ENCODE measurements at regions not wholly inside any gene's neighbourhood (a gene's known extent, or its start where the extent isn't known, plus 50 kb on each side); places are given as distances from the start of the nearest gene placed in this dataset.

- no peaks in the 10 kb centered on the region for H3K27me3 ChIP-seq (replicated peaks in 1 of 4; ENCODE audit: control insufficient read depth in 3 of 4, extremely low read depth in 1 of 4, insufficient read depth in 3 of 4, low read length in 3 of 4)
- no peak overlapping the region for H4K5ac ChIP-seq (ENCODE audit: insufficient read length, low read depth, low read length)
- no peak overlapping the region for H2BK12ac ChIP-seq (ENCODE audit: low read depth, low read length)
- WGBS, 2 experiments (ENCODE audit: extremely low coverage in 1 of 2, insufficient coverage in 1 of 2, insufficient read length in 1 of 2, insufficient replicate concordance in 2 of 2, low coverage in 1 of 2, low lambda C conversion rate in 2 of 2, missing lambda C conversion rate in 1 of 2): 95% methylated on average over 1 of the region's 1 CpG; no CpG with 5 or more reads in 1 of the 2 experiments
- H3K56ac ChIP-seq (replicated peaks; ENCODE audit: insufficient read length, low read depth, low read length): no peak overlapping the region
- no peak overlapping the region for H2BK120ac ChIP-seq (replicated peaks; ENCODE audit: low read depth, low read length)
- H3K18ac ChIP-seq (ENCODE audit: extremely low read depth, low read length): no peak overlapping the region
- H3K14ac ChIP-seq (ENCODE audit: insufficient read length): no peak overlapping the region
- H2AK5ac ChIP-seq (ENCODE audit: low read depth, low read length): no peak overlapping the region
- H2BK5ac ChIP-seq (ENCODE audit: low read depth, low read length): no peak overlapping the region
- no peaks in the 10 kb centered on the region for H3K79me1 ChIP-seq (ENCODE audit: low read depth, low read length)
- H3K4me2 ChIP-seq (ENCODE audit: insufficient read depth in 1 of 2, low read depth in 2 of 2, low read length in 2 of 2): no peak overlapping the region
- DNase-seq (ENCODE audit: low read depth in 1 of 2, low spot score in 2 of 2): no peak
- H3K4me1 ChIP-seq (replicated peaks in 1 of 4; ENCODE audit: control insufficient read depth in 3 of 4, insufficient read depth in 4 of 4, low read length in 3 of 4): no peaks in the 10 kb centered on the region
- no peaks in the 10 kb centered on the region for H4K20me1 ChIP-seq (replicated peaks in 1 of 2; ENCODE audit: control insufficient read depth in 1 of 2, insufficient read depth in 2 of 2, low read length in 2 of 2)
- no peak overlapping the region for H3K9ac ChIP-seq (replicated peaks in 1 of 4; ENCODE audit: extremely low read depth in 1 of 4, low read depth in 3 of 4, low read length in 3 of 4)
- H3K79me2 ChIP-seq (ENCODE audit: control insufficient read depth in 1 of 2, insufficient read depth in 2 of 2, low read length in 2 of 2): no peaks in the 10 kb centered on the region
- H2AFZ ChIP-seq (ENCODE audit: low read length): no peak overlapping the region
- no peak overlapping the region for H3K4ac ChIP-seq (replicated peaks; ENCODE audit: insufficient read length, low read depth, low read length)
- no peaks in the 10 kb centered on the region for H3K9me3 ChIP-seq (ENCODE audit: insufficient read depth in 2 of 2, low read depth in 1 of 2, low read length in 1 of 2)
- H3K23ac ChIP-seq (ENCODE audit: insufficient read length): no peak overlapping the region
- H2BK20ac ChIP-seq (ENCODE audit: low read length): no peak overlapping the region
- H3K23me2 ChIP-seq (ENCODE audit: low read depth, low read length): no peaks in the 10 kb centered on the region; the same call in 1 of the 2 replicates
- H3K36me3 ChIP-seq (ENCODE audit: control insufficient read depth in 2 of 4, insufficient read depth in 4 of 4, low read length in 3 of 4): no peaks in the 10 kb centered on the region
- H4K8ac ChIP-seq (ENCODE audit: extremely low read depth, insufficient read depth, low read length): no peak overlapping the region
- ChIA-PET CTCF (ENCODE audit: partially characterized antibody) (no interaction called here), POLR2A (ENCODE audit: partially characterized antibody) (no interaction called here)
- H3K4me3 ChIP-seq (ENCODE audit: extremely low read depth in 1 of 4, insufficient read depth in 2 of 4, low read depth in 3 of 4, low read length in 4 of 4): no peak overlapping the region
- H2BK15ac ChIP-seq (ENCODE audit: low read length): no peak overlapping the region
- H4K91ac ChIP-seq (replicated peaks; ENCODE audit: insufficient read length, low read length): no peak overlapping the region
- no peak overlapping the region for H3K27ac ChIP-seq (ENCODE audit: low read depth, low read length)
- FAIRE-seq: no peak
- TF ChIP-seq MAX (IDR thresholded peaks at IDR 0.05) (no peak), SP2 (IDR thresholded peaks at IDR 0.05; ENCODE audit: low read length) (no peak), EGR1 (IDR thresholded peaks at IDR 0.05; ENCODE audit: borderline replicate concordance, low read depth, low read length) (no peak), MAFK (IDR thresholded peaks at IDR 0.05; ENCODE audit: low read depth, low read length) (no peak), KDM4A (IDR thresholded peaks at IDR 0.05; ENCODE audit: low read depth, low read length, severe bottlenecking) (no peak), TCF12 (IDR thresholded peaks at IDR 0.05; ENCODE audit: low read depth, low read length) (no peak), USF2 (IDR thresholded peaks at IDR 0.05; ENCODE audit: low read length) (no peak), GTF2F1 (IDR thresholded peaks at IDR 0.05; ENCODE audit: borderline replicate concordance, low read depth, low read length) (no peak), JUND (IDR thresholded peaks at IDR 0.05; ENCODE audit: low read length) (no peak), CTCF (IDR thresholded peaks at IDR 0.05; ENCODE audit: control extremely low read depth in 1 of 3, insufficient read depth in 1 of 3, low read depth in 1 of 3, low read length in 3 of 3) (no peak), HDAC2 (IDR thresholded peaks at IDR 0.05; ENCODE audit: borderline replicate concordance in 1 of 2, low read depth in 2 of 2, low read length in 2 of 2) (no peak)
Measured at GRCh38 chr2:192558637-192559036, 363.9 kb upstream of the TMEFF2 start.
